Endothelial cell (in vitro differentiated cells): ENCODE measurements at regions not wholly inside any gene's neighbourhood (a gene's known extent, or its start where the extent isn't known, plus 50 kb on each side); places are given as distances from the start of the nearest gene placed in this dataset.
"Not testable (repeated sequence)": the region's sequence is repeated elsewhere in the genome, so short reads cannot be mapped to it uniquely, and the experiment has no call there.

Experiments used
- DNase-seq: peaks from one replicate; pipeline ENCODE4 v3.0.0; 2021; ENCODE audit warnings: low spot score
- H3K27ac Mint-ChIP-seq: one replicate; pipeline ENCODE4 v1.8.0; 2021; ENCODE audit warnings: mixed read lengths, inconsistent platforms; ENCODE audit not compliant: unreplicated experiment
- H3K27me3 Mint-ChIP-seq: one replicate; pipeline ENCODE4 v1.8.0; 2021; ENCODE audit warnings: mild to moderate bottlenecking, moderate library complexity, mixed read lengths, inconsistent platforms; ENCODE audit not compliant: unreplicated experiment
- H3K36me3 Mint-ChIP-seq: one replicate; pipeline ENCODE4 v1.8.0; 2021; ENCODE audit warnings: mild to moderate bottlenecking, low read depth, mixed read lengths, inconsistent platforms; ENCODE audit not compliant: unreplicated experiment
- H3K4me1 Mint-ChIP-seq: one replicate; pipeline ENCODE4 v1.8.0; 2021; ENCODE audit warnings: mild to moderate bottlenecking, mixed read lengths, inconsistent platforms; ENCODE audit not compliant: unreplicated experiment
- H3K4me3 Mint-ChIP-seq: one replicate; pipeline ENCODE4 v1.8.0; 2021; ENCODE audit warnings: mild to moderate bottlenecking, mixed read lengths, inconsistent platforms; ENCODE audit not compliant: unreplicated experiment
- H3K9me3 Mint-ChIP-seq: one replicate; pipeline ENCODE4 v1.8.0; 2021; ENCODE audit warnings: mixed read lengths, inconsistent platforms; ENCODE audit not compliant: unreplicated experiment
- CTCF ChIP-seq: fragments of 200-600 bp; sonication (generic); IDR thresholded peaks from one replicate; pipeline ENCODE4 v1.5.0; 2021; ENCODE audit warnings: antibody characterized with exemption; ENCODE audit not compliant: unreplicated experiment

GRCh38 chr1:68873144-68873543, 376.3 kb upstream of the DEPDC1 start:
- H3K36me3 Mint-ChIP-seq = no peaks in the 10 kb centered on the region
- H3K27me3 Mint-ChIP-seq = no peaks in the 10 kb centered on the region
- H3K4me1 Mint-ChIP-seq = no peaks in the 10 kb centered on the region
- H3K9me3 Mint-ChIP-seq = no peaks in the 10 kb centered on the region
- no peak for DNase-seq
- H3K27ac Mint-ChIP-seq = no peak overlapping the region
- H3K4me3 Mint-ChIP-seq = no peak overlapping the region
- no peak for TF ChIP-seq CTCF

DNA sequence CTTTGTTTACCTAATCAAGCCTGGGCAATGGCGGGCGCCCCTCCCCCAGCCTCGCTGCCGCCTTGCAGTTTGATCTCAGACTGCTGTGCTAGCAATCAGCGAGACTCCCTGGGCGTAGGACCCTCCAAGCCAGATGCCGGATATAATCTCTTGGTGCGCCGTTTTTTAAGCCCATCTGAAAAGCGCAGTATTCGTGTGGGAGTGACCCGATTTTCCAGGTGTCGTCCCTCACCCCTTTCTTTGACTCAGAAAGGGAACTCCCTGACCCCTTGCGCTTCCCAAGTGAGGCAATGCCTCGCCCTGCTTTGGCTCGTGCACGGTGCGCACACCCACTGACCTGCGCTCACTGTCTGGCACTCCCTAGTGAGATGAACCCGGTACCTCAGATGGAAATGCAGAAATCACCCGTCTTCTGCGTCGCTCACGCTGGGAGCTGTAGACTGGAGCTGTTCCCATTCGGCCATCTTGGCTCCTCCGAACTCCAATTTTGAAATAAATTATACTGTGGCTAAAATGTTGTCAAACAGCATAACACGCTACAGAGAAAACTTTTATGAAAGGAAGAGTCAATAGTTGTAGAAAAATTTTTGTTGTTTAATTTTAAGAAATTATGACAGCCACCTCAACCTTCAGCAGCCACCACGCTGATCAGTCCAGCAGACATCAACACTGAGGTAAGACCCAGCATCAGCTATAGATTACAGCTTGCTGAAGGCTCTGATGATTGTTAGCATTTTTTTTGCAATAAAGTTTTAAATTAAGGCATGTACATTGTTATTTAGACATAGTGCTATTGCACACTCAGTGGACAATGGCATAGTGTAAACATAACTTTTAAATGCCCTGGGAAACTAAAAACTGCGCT, 384.7 kb upstream of the DEPDC1 start:
- DNase-seq, H3K4me1 Mint-ChIP-seq, H3K36me3 Mint-ChIP-seq, H3K27me3 Mint-ChIP-seq, H3K9me3 Mint-ChIP-seq, H3K27ac Mint-ChIP-seq, H3K4me3 Mint-ChIP-seq: not testable (repeated sequence)

GRCh38 chr1:68889471-68889870, 392.6 kb upstream of the DEPDC1 start:
- H3K9me3 Mint-ChIP-seq = no peaks in the 10 kb centered on the region
- no peak overlapping the region for H3K27ac Mint-ChIP-seq
- no peak overlapping the region for H3K4me3 Mint-ChIP-seq
- peaks cover 2% of the 10 kb centered on the region for H3K27me3 Mint-ChIP-seq
- TF ChIP-seq CTCF = no peak
- DNase-seq = no peak
- H3K36me3 Mint-ChIP-seq = no peaks in the 10 kb centered on the region
- no peaks in the 10 kb centered on the region for H3K4me1 Mint-ChIP-seq

GRCh38 chr1:68890736-68891135, 393.9 kb upstream of the DEPDC1 start:
- Mint-ChIP-seq H3K36me3 (no peaks in the 10 kb centered on the region), H3K4me3 (no peak overlapping the region), H3K9me3 (no peaks in the 10 kb centered on the region), H3K27me3 (no peaks in the 10 kb centered on the region), H3K4me1 (no peaks in the 10 kb centered on the region), H3K27ac (no peak overlapping the region)
- no peak for DNase-seq
- TF ChIP-seq CTCF = no peak

- Mint-ChIP-seq H3K9me3 (no peaks in the 10 kb centered on the region), H3K4me3 (no peak overlapping the region), H3K27ac (no peak overlapping the region), H3K27me3 (peaks cover 2% of the 10 kb centered on the region), H3K4me1 (no peaks in the 10 kb centered on the region), H3K36me3 (no peaks in the 10 kb centered on the region)
- no peak for TF ChIP-seq CTCF
- DNase-seq = no peak
These were observed 407.6 kb upstream of the DEPDC1 start for GRCh38 chr1:68904477-68904876.
